ENCODE measurements at regions not wholly inside any gene's neighbourhood (a gene's known extent, or its start where the extent isn't known, plus 50 kb on each side); places are given as distances from the start of the nearest gene placed in this dataset.

GRCh38 chr19:29415507-29415906, 110.3 kb upstream of the VSTM2B start:
- TF ChIP-seq CTCF (optimal IDR thresholded peaks at IDR 0.05 in 1 of 3, IDR thresholded peaks at IDR 0.05 in 1 of 3, conservative IDR thresholded peaks at IDR 0.05 in 1 of 3; ENCODE audit: extremely low read depth in 1 of 3, insufficient read depth in 2 of 3, low read length in 3 of 3) (no peak), EZH2 (IDR thresholded peaks at IDR 0.05; ENCODE audit: low read length) (no peak)

Data from keratinocyte (primary cell).